NCI-H748 (cell line): ENCODE measurements at regions not wholly inside any gene's neighbourhood (a gene's known extent, or its start where the extent isn't known, plus 50 kb on each side); places are given as distances from the start of the nearest gene placed in this dataset.

Experiments
- DNase-seq: peaks from one replicate; lab custom pipeline; 2025; ENCODE audit not compliant: unreplicated experiment; lab: John Stamatoyannopoulos, UW

GRCh38 chr6:22236626-22237414 is 60.0 kb downstream of the PRL start:
- DNase-seq, result no peak
